Tibial nerve (tissue), 4 donors: ENCODE measurements at regions not wholly inside any gene's neighbourhood (a gene's known extent, or its start where the extent isn't known, plus 50 kb on each side); places are given as distances from the start of the nearest gene placed in this dataset.

Experiments
- DNase-seq, 2 donors: peaks; one replicate each; pipeline ENCODE4 v3.0.0-alpha.2; 2019; ENCODE audit warnings: low spot score in 2 of 2
- H3K27ac ChIP-seq, 4 donors: fragments of 200-600 bp; sonication (generic) in 3 of 4; one replicate each; pipeline ENCODE4 v1.5.1; 2017 to 2019; ENCODE audit warnings: mild to moderate bottlenecking in 1 of 4
- H3K27me3 ChIP-seq, 2 donors: fragments of 200-600 bp; sonication (generic) in 1 of 2; one replicate each; pipeline versions ENCODE4 v1.5.1 to v1.6.0; 2017 to 2019
- H3K36me3 ChIP-seq, 3 donors: fragments of 200-600 bp; sonication (generic); one replicate each; pipeline ENCODE4 v1.5.1; 2018 to 2019
- H3K4me1 ChIP-seq, 4 donors: fragments of 200-600 bp; sonication (generic) in 3 of 4; one replicate each; pipeline ENCODE4 v1.5.1; 2017 to 2019
- H3K4me3 ChIP-seq, 4 donors: fragments of 200-600 bp; sonication (generic) in 3 of 4; one replicate each; pipeline ENCODE4 v1.5.1; 2017 to 2019; ENCODE audit warnings: mild to moderate bottlenecking in 1 of 4, moderate library complexity in 1 of 4
- H3K9me3 ChIP-seq, 4 donors: fragments of 200-600 bp; sonication (generic) in 3 of 4; one replicate each; pipeline ENCODE4 v1.5.1; 2017 to 2019
- EP300 ChIP-seq, 2 donors: sonication (generic); formaldehyde crosslinking; IDR thresholded peaks; one replicate each; pipeline ENCODE4 v1.6.1; 2017; ENCODE audit warnings: antibody characterized with exemption in 2 of 2, mild to moderate bottlenecking in 1 of 2
- POLR2A ChIP-seq, 2 donors: fragments of 450-650 bp; IDR thresholded peaks; one replicate each; pipeline ENCODE4 v1.6.1; 2017; ENCODE audit warnings: antibody characterized with exemption in 2 of 2, mild to moderate bottlenecking in 2 of 2, moderate library complexity in 2 of 2
- WGBS, 2 donors: methylation state at CpG; one replicate each; pipeline ENCODE4 v1.1.5; 2018; 5-methylcytosine and 5-hydroxymethylcytosine counted together
- TF ChIP-seq, protein P1 (sequence below), 5 experiments: fragments of 200-600 bp in 3 of 5; fragments of 450-650 bp in 2 of 5; sonication (generic) in 3 of 5; IDR thresholded peaks; one replicate each; pipeline ENCODE4 v1.5.1; 2016 to 2019; ENCODE audit warnings: antibody characterized with exemption in 5 of 5, mild to moderate bottlenecking in 3 of 5, moderate library complexity in 2 of 5

GRCh38 chr12:125454786-125455480 is 389.7 kb downstream of the AACS start:
- Histone ChIP-seq H3K4me1 (no peaks in the 10 kb centered on the region), H3K4me3 (no peak overlapping the region), H3K36me3 (no peaks in the 10 kb centered on the region), H3K9me3 (peaks cover 0 to 14% (median 0%) of the 10 kb centered on the region in 4 donors), H3K27ac (no peak overlapping the region), H3K27me3 (no peaks in the 10 kb centered on the region)
- no peak for DNase-seq
- TF ChIP-seq, protein P1, sequence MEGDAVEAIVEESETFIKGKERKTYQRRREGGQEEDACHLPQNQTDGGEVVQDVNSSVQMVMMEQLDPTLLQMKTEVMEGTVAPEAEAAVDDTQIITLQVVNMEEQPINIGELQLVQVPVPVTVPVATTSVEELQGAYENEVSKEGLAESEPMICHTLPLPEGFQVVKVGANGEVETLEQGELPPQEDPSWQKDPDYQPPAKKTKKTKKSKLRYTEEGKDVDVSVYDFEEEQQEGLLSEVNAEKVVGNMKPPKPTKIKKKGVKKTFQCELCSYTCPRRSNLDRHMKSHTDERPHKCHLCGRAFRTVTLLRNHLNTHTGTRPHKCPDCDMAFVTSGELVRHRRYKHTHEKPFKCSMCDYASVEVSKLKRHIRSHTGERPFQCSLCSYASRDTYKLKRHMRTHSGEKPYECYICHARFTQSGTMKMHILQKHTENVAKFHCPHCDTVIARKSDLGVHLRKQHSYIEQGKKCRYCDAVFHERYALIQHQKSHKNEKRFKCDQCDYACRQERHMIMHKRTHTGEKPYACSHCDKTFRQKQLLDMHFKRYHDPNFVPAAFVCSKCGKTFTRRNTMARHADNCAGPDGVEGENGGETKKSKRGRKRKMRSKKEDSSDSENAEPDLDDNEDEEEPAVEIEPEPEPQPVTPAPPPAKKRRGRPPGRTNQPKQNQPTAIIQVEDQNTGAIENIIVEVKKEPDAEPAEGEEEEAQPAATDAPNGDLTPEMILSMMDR (IDR thresholded peaks at IDR 0.05), result no peak
- TF ChIP-seq POLR2A (IDR thresholded peaks at IDR 0.05), result no peak
- TF ChIP-seq EP300 (IDR thresholded peaks at IDR 0.05), result no peak
- 38% methylated on average over 8 of the region's 8 CpGs for WGBS, 2 donors

GRCh38 chr12:125455556-125455955 is 390.3 kb downstream of the AACS start:
- 46 to 52% methylated on average over 4 of the region's 4 CpGs for WGBS, 2 donors
- H3K27me3 ChIP-seq, result no peaks in the 10 kb centered on the region
- TF ChIP-seq, protein P1 (IDR thresholded peaks at IDR 0.05), result no peak
- TF ChIP-seq POLR2A (IDR thresholded peaks at IDR 0.05), result no peak
- TF ChIP-seq EP300 (IDR thresholded peaks at IDR 0.05), result no peak
- no peak overlapping the region for H3K4me3 ChIP-seq
- H3K9me3 ChIP-seq, result peaks cover 0 to 13% (median 0%) of the 10 kb centered on the region in 4 donors
- no peaks in the 10 kb centered on the region for H3K36me3 ChIP-seq
- no peaks in the 10 kb centered on the region for H3K4me1 ChIP-seq
- no peak overlapping the region for H3K27ac ChIP-seq
- no peak for DNase-seq

- no peaks in the 10 kb centered on the region for H3K4me1 ChIP-seq
- no peak overlapping the region for H3K4me3 ChIP-seq
- no peaks in the 10 kb centered on the region for H3K27me3 ChIP-seq
- H3K9me3 ChIP-seq, result no peaks in the 10 kb centered on the region
- no peaks in the 10 kb centered on the region for H3K36me3 ChIP-seq
- DNase-seq, result no peak
- TF ChIP-seq EP300 (IDR thresholded peaks at IDR 0.05), result no peak
- TF ChIP-seq POLR2A (IDR thresholded peaks at IDR 0.05), result no peak
- TF ChIP-seq, protein P1 (IDR thresholded peaks at IDR 0.05), result no peak
- WGBS, 2 donors, result 83 to 85% methylated on average over 11 of the region's 11 CpGs
- H3K27ac ChIP-seq, result no peak overlapping the region
These were observed 393.5 kb downstream of the AACS start for GRCh38 chr12:125458552-125459268.

DNA sequence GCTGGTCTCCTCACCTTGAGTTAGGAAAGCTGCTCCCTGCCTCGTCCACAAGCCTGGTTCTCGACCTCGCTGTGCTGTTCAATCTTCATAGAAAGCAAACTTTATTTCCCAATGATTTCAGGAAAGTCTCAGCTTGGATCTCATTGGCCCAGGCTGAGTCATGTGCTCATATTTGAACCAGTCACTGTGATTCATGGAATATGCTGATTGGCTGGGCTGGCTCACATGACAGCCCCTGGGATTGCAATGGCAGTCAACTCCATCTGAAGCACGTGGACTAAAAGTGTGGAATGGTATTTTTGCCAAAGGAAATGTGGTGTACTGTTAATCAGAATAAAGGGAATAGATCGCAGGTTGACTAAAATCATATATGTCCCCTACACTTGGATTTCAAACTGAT is 396.6 kb downstream of the AACS start:
- Histone ChIP-seq H3K4me3 (no peak overlapping the region), H3K27ac (no peak overlapping the region), H3K4me1 (no peaks in the 10 kb centered on the region), H3K27me3 (no peaks in the 10 kb centered on the region), H3K9me3 (no peaks in the 10 kb centered on the region), H3K36me3 (no peaks in the 10 kb centered on the region)
- DNase-seq, result no peak
- TF ChIP-seq EP300 (IDR thresholded peaks at IDR 0.05) (no peak), POLR2A (IDR thresholded peaks at IDR 0.05) (no peak)
- TF ChIP-seq, protein P1 (IDR thresholded peaks at IDR 0.05), result no peak
- 85 to 86% methylated on average over 5 of the region's 5 CpGs for WGBS, 2 donors

- WGBS, 2 donors, result 80 to 88% methylated on average over 2 of the region's 2 CpGs
These were observed 398.2 kb downstream of the AACS start for GRCh38 chr12:125463386-125463785.

More at GRCh38 chr12:125463386-125463785, 398.2 kb downstream of the AACS start:
- no peaks in the 10 kb centered on the region for H3K27me3 ChIP-seq
- no peak overlapping the region for H3K4me3 ChIP-seq
- H3K27ac ChIP-seq, result no peak overlapping the region
- H3K36me3 ChIP-seq, result no peaks in the 10 kb centered on the region
- no peak for DNase-seq
- no peaks in the 10 kb centered on the region for H3K4me1 ChIP-seq
- no peaks in the 10 kb centered on the region for H3K9me3 ChIP-seq
- TF ChIP-seq EP300 (IDR thresholded peaks at IDR 0.05), result no peak
